Uterus (tissue), 2 donors: ENCODE measurements at regions not wholly inside any gene's neighbourhood (a gene's known extent, or its start where the extent isn't known, plus 50 kb on each side); places are given as distances from the start of the nearest gene placed in this dataset.

Source experiments
- CTCF ChIP-seq, 4 experiments: fragments of 200-600 bp in 2 of 4; fragments of 450-650 bp in 2 of 4; sonication (generic) in 2 of 4; IDR thresholded peaks; one replicate each; pipeline ENCODE4 v1.5.1; 2016 to 2019; ENCODE audit warnings: antibody characterized with exemption in 4 of 4, mild to moderate bottlenecking in 2 of 4, moderate library complexity in 1 of 4
- POLR2A ChIP-seq, 2 donors: fragments of 450-650 bp; IDR thresholded peaks; one replicate each; pipeline ENCODE4 v1.6.1; 2016; ENCODE audit warnings: antibody characterized with exemption in 2 of 2, mild to moderate bottlenecking in 1 of 2, moderate library complexity in 1 of 2

DNA sequence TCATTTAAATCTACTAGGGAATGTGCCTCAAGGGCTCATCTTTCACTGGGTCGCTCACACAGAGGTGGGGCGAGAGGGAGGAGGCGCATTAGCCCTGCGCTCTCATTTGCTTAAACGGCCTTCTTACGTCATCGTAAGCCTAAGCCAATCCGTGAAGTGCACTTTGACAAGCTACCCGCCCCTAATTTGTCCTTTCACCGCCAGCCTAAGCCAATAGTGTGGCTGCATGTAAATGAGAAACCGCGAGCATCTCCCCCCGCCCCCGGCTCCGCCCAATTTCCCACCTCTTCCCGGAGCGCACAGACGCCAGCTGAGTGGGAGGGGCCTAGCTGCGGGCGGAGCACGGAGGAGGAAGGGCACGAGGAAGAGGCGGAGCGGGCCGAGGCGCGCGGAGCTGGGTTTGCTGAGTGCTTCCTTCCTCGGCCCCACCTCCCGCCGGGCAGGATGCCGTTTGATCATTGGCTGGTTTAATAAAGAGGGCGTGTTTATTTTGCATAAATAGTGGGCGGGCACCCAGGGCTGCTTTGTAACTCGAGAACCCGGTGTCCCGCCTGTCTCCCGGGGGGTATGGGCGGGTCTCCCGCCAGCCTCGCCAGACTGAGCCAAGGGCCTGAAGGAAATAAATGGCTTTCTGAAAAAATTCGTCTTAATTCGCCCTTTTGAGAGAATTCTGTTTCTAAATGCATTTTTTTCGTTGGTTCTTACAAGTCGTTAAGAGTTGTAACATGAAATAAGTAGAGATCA, 289.6 kb upstream of the NFE2L3 start:
- TF ChIP-seq POLR2A (IDR thresholded peaks at IDR 0.05) (no peak), CTCF (IDR thresholded peaks at IDR 0.05) (no peak)
